Hepatocyte (in vitro differentiated cells): ENCODE measurements at regions not wholly inside any gene's neighbourhood (a gene's known extent, or its start where the extent isn't known, plus 50 kb on each side); places are given as distances from the start of the nearest gene placed in this dataset.
A peak's percentile ranks its signal among the peaks of the same experiment; 100 is the strongest.

Experiments
- DNase-seq: peaks from one replicate; pipeline ENCODE4 v3.0.0-alpha.2; 2016; ENCODE audit warnings: low spot score
- H2AFZ ChIP-seq: fragments of 200-600 bp; sonication (generic); 2 replicates; pipeline ENCODE4 v1.6.0; 2016; ENCODE audit warnings: antibody characterized with exemption, mild to moderate bottlenecking
- H3K27ac ChIP-seq: fragments of 200-600 bp; sonication (generic); 2 replicates; pipeline ENCODE4 v1.5.1; 2016; ENCODE audit warnings: mild to moderate bottlenecking
- H3K27me3 ChIP-seq: fragments of 200-600 bp; sonication (generic); 2 replicates; pipeline ENCODE4 v1.6.1; 2016
- H3K36me3 ChIP-seq: fragments of 200-600 bp; sonication (generic); replicated peaks from 2 replicates; pipeline ENCODE4 v1.5.1; 2016; ENCODE audit warnings: low read depth; ENCODE audit not compliant: insufficient read depth
- H3K4me1 ChIP-seq: fragments of 200-600 bp; sonication (generic); 2 replicates; pipeline ENCODE4 v1.5.1; 2016; ENCODE audit warnings: mild to moderate bottlenecking, moderate library complexity; ENCODE audit not compliant: insufficient read depth
- H3K4me2 ChIP-seq: fragments of 200-600 bp; sonication (generic); 2 replicates; pipeline ENCODE4 v1.6.0; 2016
- H3K4me3 ChIP-seq: fragments of 200-600 bp; sonication (generic); 2 replicates; pipeline ENCODE4 v1.5.1; 2016; ENCODE audit warnings: mild to moderate bottlenecking
- H3K79me2 ChIP-seq: fragments of 200-600 bp; sonication (generic); 2 replicates; pipeline ENCODE4 v1.6.0; 2017; ENCODE audit warnings: mild to moderate bottlenecking
- H3K9me2 ChIP-seq: fragments of 200-600 bp; sonication (generic); replicated peaks from 2 replicates; pipeline ENCODE4 v1.6.0; 2017; ENCODE audit warnings: mild to moderate bottlenecking; ENCODE audit not compliant: insufficient read depth
- H3K9me3 ChIP-seq: fragments of 200-600 bp; sonication (generic); 2 replicates; pipeline ENCODE4 v1.5.1; 2016; ENCODE audit warnings: low read depth, mild to moderate bottlenecking
- H4K20me1 ChIP-seq: fragments of 200-600 bp; sonication (generic); 2 replicates; pipeline ENCODE4 v1.6.0; 2016; ENCODE audit warnings: mild to moderate bottlenecking; ENCODE audit not compliant: insufficient read depth, poor library complexity, severe bottlenecking
- CTCF ChIP-seq: fragments of 200-600 bp; sonication (generic); IDR thresholded peaks from 2 replicates; pipeline ENCODE4 v1.5.1; 2016; ENCODE audit warnings: antibody characterized with exemption, mild to moderate bottlenecking; ENCODE audit not compliant: poor library complexity
- EZH2 ChIP-seq: fragments of 200-600 bp; sonication (generic); IDR thresholded peaks from 2 replicates; pipeline ENCODE4 v1.6.1; 2016; ENCODE audit warnings: antibody characterized with exemption, mild to moderate bottlenecking, borderline replicate concordance
- EZH2phosphoT487 ChIP-seq: fragments of 200-600 bp; sonication (generic); IDR thresholded peaks from one replicate; pipeline ENCODE4 v1.6.1; 2018; ENCODE audit warnings: antibody characterized with exemption, mild to moderate bottlenecking, low read depth, moderate library complexity; ENCODE audit not compliant: unreplicated experiment, severe bottlenecking
- WGBS: methylation state at CpG from one replicate; pipeline ENCODE4 v1.1.6; 2016; ENCODE audit warnings: low lambda C conversion rate; ENCODE audit errors: missing lambda C conversion rate; 5-methylcytosine and 5-hydroxymethylcytosine counted together

DNA sequence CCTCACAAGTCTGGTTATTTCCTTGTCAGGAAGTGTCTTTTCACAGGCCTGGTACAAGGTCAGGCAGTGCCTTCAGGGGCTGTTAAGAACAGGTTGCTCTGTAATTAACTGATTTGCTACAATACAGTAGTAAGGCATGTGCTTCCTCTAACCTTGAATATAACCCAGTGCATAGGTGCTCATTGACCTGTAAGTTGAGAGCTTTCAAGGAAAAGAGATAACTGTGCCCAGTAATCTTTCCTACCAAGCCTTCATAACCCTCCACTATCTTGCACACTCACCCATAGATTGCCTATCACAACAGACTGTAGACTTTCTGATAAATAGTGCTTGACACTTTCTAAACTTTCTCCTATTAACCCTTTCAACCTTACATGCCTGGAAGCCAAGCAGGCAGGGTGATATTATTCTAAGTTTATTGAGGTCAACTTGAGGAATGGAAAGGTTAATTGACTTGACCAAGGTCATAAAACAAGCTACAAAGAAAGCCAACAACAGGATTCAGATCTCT lies 148.1 kb downstream of the PPARGC1A start:
- peak; percentile 14 for DNase-seq
- Histone ChIP-seq H3K27ac (no peak overlapping the region), H3K27me3 (peaks cover 2% of the 10 kb centered on the region), H3K79me2 (no peaks in the 10 kb centered on the region), H3K9me3 (no peaks in the 10 kb centered on the region), H4K20me1 (no peaks in the 10 kb centered on the region), H3K9me2 (no peaks in the 10 kb centered on the region), H3K4me3 (no peak overlapping the region), H3K36me3 (no peaks in the 10 kb centered on the region), H3K4me1 (no peaks in the 10 kb centered on the region), H3K4me2 (no peak overlapping the region), H2AFZ (no peak overlapping the region)
- TF ChIP-seq EZH2phosphoT487 (peak; percentile 93), EZH2 (no peak)

- no peaks in the 10 kb centered on the region for H3K36me3 ChIP-seq
- whole genome bisulfite sequencing, result 93% methylated on average over 3 of the region's 3 CpGs
- H3K27me3 ChIP-seq, result no peaks in the 10 kb centered on the region
- no peak for TF ChIP-seq CTCF
- no peak for TF ChIP-seq EZH2phosphoT487
- no peak for TF ChIP-seq EZH2
- H2AFZ ChIP-seq, result no peak overlapping the region
- H4K20me1 ChIP-seq, result no peaks in the 10 kb centered on the region
- H3K4me2 ChIP-seq, result no peak overlapping the region
- DNase-seq, result no peak
- no peaks in the 10 kb centered on the region for H3K79me2 ChIP-seq
- no peak overlapping the region for H3K4me3 ChIP-seq
- H3K4me1 ChIP-seq, result no peaks in the 10 kb centered on the region
- H3K27ac ChIP-seq, result no peak overlapping the region
- no peaks in the 10 kb centered on the region for H3K9me2 ChIP-seq
- H3K9me3 ChIP-seq, result no peaks in the 10 kb centered on the region
Measured at GRCh38 chr4:23737571-23737970, 152.3 kb downstream of the PPARGC1A start.

DNA sequence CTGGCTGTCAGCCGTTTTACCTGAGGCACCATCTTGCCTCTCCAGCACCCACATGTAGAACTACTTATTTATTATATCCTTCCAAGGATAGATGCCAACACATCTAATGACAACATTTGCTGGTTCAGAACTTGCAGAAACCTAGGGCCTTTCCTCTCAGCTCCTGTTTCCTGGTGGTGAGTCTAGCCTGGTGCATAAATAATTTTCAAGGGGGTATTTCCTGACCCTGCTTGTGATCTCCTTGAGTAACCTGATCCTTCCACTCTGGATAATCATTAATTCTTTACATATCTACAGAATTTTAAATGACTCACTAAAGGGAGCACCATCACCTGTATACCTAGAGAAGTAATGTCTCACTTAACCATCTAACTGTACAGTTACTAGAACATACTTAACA lies 153.4 kb downstream of the PPARGC1A start:
- Histone ChIP-seq H3K9me2 (no peaks in the 10 kb centered on the region), H2AFZ (no peak overlapping the region), H3K27ac (no peak overlapping the region), H3K4me1 (no peaks in the 10 kb centered on the region), H3K4me2 (no peak overlapping the region), H3K9me3 (no peaks in the 10 kb centered on the region), H4K20me1 (no peaks in the 10 kb centered on the region), H3K27me3 (no peaks in the 10 kb centered on the region), H3K36me3 (no peaks in the 10 kb centered on the region), H3K4me3 (no peak overlapping the region), H3K79me2 (no peaks in the 10 kb centered on the region)
- TF ChIP-seq CTCF (no peak), EZH2phosphoT487 (no peak), EZH2 (no peak)
- no peak for DNase-seq
- 100% methylated on average over 1 of the region's 1 CpG for WGBS

DNA sequence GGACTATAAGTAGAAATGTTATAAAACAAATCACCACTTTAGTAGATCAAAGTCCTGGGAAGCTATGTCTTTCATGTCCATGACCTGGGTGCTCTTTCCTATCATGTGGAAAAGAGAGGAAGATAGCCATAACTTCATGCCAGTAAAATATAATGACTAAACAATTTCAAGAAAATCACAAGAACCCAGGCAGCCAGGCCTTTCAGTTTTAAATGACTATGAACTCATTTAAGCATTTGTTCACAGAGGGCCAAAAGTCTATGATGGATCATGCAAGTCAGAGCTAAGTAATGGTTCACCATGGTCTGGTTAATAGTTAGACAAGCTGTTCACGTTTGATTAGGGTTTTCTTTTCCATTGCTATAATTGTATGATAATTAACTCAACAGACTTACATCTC lies 155.8 kb downstream of the PPARGC1A start:
- Histone ChIP-seq H2AFZ (no peak overlapping the region), H3K4me1 (no peaks in the 10 kb centered on the region), H3K79me2 (no peaks in the 10 kb centered on the region), H3K27me3 (no peaks in the 10 kb centered on the region), H3K9me3 (no peaks in the 10 kb centered on the region), H3K27ac (peak overlapping the region; percentile 13), H3K36me3 (no peaks in the 10 kb centered on the region), H3K9me2 (no peaks in the 10 kb centered on the region), H3K4me3 (no peak overlapping the region), H3K4me2 (no peak overlapping the region), H4K20me1 (no peaks in the 10 kb centered on the region)
- WGBS, result 59% methylated on average over 1 of the region's 1 CpG
- DNase-seq, result peak; percentile 16
- TF ChIP-seq CTCF (no peak), EZH2 (no peak), EZH2phosphoT487 (no peak)
